SK-N-SH (cell line): ENCODE measurements at regions not wholly inside any gene's neighbourhood (a gene's known extent, or its start where the extent isn't known, plus 50 kb on each side); places are given as distances from the start of the nearest gene placed in this dataset.

ENCODE experiments used
- CHD2 ChIP-seq: fragments of 150-350 bp; IDR thresholded peaks from 2 replicates; pipeline ENCODE4 v1.6.1; 2018; ENCODE audit warnings: low read length; ENCODE audit not compliant: partially characterized antibody
- ELF1 ChIP-seq: IDR thresholded peaks from 2 replicates; pipeline ENCODE4 v1.4.0; 2012
- EZH2phosphoT487 ChIP-seq: fragments of 200-600 bp; sonication (generic); IDR thresholded peaks from 2 replicates; pipeline ENCODE4 v1.6.1; 2017; ENCODE audit warnings: low read depth, mixed run types, mild to moderate bottlenecking, antibody characterized with exemption, moderate library complexity, borderline replicate concordance
- GABPA ChIP-seq: IDR thresholded peaks from 2 replicates; pipeline ENCODE4 v1.4.0; 2012; ENCODE audit warnings: low read depth, mild to moderate bottlenecking
- GATA2 ChIP-seq: sonication (generic); formaldehyde crosslinking; IDR thresholded peaks from 2 replicates; pipeline ENCODE4 v1.5.0; 2020; ENCODE audit warnings: mild to moderate bottlenecking, missing genetic modification reagents
- JUND ChIP-seq: IDR thresholded peaks from 2 replicates; pipeline ENCODE4 v1.4.0; 2012
- POLR2AphosphoS5 ChIP-seq: IDR thresholded peaks from 2 replicates; pipeline ENCODE4 v1.6.1; 2012; ENCODE audit warnings: low read depth, low read length
- RAD21 ChIP-seq: IDR thresholded peaks from 2 replicates; pipeline ENCODE4 v1.6.1; 2012; ENCODE audit warnings: mild to moderate bottlenecking, low read length
- RCOR1 ChIP-seq: fragments of 150-350 bp; IDR thresholded peaks from 2 replicates; pipeline ENCODE4 v1.6.1; 2017; ENCODE audit warnings: antibody characterized with exemption, low read length
- TAF1 ChIP-seq: IDR thresholded peaks from 2 replicates; pipeline ENCODE4 v1.6.1; 2012; ENCODE audit warnings: low read depth, mild to moderate bottlenecking, low read length, moderate library complexity, borderline replicate concordance
- YY1 ChIP-seq: IDR thresholded peaks from 2 replicates; pipeline ENCODE4 v1.4.0; 2012; ENCODE audit warnings: low read depth, mild to moderate bottlenecking
- TF ChIP-seq, protein P1 (sequence below): IDR thresholded peaks from 2 replicates; pipeline ENCODE4 v1.4.0; 2012; ENCODE audit warnings: low read depth, borderline replicate concordance
- TF ChIP-seq, protein P2 (sequence below): fragments of 200-600 bp; sonication (generic); IDR thresholded peaks from 2 replicates; pipeline ENCODE4 v1.6.1; 2017; ENCODE audit warnings: antibody characterized with exemption, mild to moderate bottlenecking, moderate library complexity
- TF ChIP-seq, protein P3 (sequence below): IDR thresholded peaks from 2 replicates; pipeline ENCODE4 v1.6.1; 2012; ENCODE audit warnings: mild to moderate bottlenecking, low read depth, low read length, moderate library complexity

DNA sequence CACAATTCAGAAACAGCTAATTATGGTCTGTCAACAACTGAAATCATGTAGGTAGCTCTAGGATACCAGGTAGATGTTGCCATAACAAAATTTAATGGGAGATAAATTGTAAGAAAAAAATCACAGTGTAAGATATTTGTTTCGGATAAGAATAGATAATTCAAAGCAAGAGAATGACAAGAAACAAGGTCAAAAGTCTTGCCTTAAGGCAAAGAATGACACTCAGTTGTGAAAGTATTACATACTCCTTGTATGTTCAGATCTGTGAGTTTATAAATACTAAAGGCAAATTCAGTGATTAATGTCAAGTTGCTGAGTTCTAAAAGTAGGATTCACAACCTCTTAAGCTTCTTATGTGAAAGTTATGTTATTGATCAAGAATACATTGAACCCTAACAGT is 772.2 kb upstream of the SGO1 start:
- TF ChIP-seq, protein P1, sequence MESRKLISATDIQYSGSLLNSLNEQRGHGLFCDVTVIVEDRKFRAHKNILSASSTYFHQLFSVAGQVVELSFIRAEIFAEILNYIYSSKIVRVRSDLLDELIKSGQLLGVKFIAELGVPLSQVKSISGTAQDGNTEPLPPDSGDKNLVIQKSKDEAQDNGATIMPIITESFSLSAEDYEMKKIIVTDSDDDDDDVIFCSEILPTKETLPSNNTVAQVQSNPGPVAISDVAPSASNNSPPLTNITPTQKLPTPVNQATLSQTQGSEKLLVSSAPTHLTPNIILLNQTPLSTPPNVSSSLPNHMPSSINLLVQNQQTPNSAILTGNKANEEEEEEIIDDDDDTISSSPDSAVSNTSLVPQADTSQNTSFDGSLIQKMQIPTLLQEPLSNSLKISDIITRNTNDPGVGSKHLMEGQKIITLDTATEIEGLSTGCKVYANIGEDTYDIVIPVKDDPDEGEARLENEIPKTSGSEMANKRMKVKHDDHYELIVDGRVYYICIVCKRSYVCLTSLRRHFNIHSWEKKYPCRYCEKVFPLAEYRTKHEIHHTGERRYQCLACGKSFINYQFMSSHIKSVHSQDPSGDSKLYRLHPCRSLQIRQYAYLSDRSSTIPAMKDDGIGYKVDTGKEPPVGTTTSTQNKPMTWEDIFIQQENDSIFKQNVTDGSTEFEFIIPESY = no peak
- TF ChIP-seq, protein P2, sequence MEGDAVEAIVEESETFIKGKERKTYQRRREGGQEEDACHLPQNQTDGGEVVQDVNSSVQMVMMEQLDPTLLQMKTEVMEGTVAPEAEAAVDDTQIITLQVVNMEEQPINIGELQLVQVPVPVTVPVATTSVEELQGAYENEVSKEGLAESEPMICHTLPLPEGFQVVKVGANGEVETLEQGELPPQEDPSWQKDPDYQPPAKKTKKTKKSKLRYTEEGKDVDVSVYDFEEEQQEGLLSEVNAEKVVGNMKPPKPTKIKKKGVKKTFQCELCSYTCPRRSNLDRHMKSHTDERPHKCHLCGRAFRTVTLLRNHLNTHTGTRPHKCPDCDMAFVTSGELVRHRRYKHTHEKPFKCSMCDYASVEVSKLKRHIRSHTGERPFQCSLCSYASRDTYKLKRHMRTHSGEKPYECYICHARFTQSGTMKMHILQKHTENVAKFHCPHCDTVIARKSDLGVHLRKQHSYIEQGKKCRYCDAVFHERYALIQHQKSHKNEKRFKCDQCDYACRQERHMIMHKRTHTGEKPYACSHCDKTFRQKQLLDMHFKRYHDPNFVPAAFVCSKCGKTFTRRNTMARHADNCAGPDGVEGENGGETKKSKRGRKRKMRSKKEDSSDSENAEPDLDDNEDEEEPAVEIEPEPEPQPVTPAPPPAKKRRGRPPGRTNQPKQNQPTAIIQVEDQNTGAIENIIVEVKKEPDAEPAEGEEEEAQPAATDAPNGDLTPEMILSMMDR = no peak
- TF ChIP-seq POLR2AphosphoS5 (no peak), YY1 (no peak), EZH2phosphoT487 (no peak), RCOR1 (no peak), ELF1 (no peak), GATA2 (CRISPR knock-in tag) (no peak), TAF1 (no peak), JUND (no peak), CHD2 (no peak), GABPA (no peak), RAD21 (no peak)
- TF ChIP-seq, protein P3, sequence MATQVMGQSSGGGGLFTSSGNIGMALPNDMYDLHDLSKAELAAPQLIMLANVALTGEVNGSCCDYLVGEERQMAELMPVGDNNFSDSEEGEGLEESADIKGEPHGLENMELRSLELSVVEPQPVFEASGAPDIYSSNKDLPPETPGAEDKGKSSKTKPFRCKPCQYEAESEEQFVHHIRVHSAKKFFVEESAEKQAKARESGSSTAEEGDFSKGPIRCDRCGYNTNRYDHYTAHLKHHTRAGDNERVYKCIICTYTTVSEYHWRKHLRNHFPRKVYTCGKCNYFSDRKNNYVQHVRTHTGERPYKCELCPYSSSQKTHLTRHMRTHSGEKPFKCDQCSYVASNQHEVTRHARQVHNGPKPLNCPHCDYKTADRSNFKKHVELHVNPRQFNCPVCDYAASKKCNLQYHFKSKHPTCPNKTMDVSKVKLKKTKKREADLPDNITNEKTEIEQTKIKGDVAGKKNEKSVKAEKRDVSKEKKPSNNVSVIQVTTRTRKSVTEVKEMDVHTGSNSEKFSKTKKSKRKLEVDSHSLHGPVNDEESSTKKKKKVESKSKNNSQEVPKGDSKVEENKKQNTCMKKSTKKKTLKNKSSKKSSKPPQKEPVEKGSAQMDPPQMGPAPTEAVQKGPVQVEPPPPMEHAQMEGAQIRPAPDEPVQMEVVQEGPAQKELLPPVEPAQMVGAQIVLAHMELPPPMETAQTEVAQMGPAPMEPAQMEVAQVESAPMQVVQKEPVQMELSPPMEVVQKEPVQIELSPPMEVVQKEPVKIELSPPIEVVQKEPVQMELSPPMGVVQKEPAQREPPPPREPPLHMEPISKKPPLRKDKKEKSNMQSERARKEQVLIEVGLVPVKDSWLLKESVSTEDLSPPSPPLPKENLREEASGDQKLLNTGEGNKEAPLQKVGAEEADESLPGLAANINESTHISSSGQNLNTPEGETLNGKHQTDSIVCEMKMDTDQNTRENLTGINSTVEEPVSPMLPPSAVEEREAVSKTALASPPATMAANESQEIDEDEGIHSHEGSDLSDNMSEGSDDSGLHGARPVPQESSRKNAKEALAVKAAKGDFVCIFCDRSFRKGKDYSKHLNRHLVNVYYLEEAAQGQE = no peak
